HG03457 (cell line): ENCODE measurements at regions not wholly inside any gene's neighbourhood (a gene's known extent, or its start where the extent isn't known, plus 50 kb on each side); places are given as distances from the start of the nearest gene placed in this dataset.
"Not testable (repeated sequence)": the region's sequence is repeated elsewhere in the genome, so short reads cannot be mapped to it uniquely, and the experiment has no call there.

Experiments used
- ATAC-seq: cut with Tn5 transposase; IDR thresholded peaks from one replicate; pipeline ENCODE4 v1.9.1; 2021; ENCODE audit warnings: moderate number of reproducible peaks; ENCODE audit not compliant: unreplicated experiment

- no peak for ATAC-seq
Observed at GRCh38 chr2:122261911-122262310, 506.5 kb downstream of the TSN start.

- ATAC-seq = no peak
Observed at GRCh38 chr2:122263746-122264145, 508.3 kb downstream of the TSN start.

- no peak for ATAC-seq
Observed at GRCh38 chr2:122266636-122267035, 511.2 kb downstream of the TSN start.

- no peak for ATAC-seq
Observed at GRCh38 chr2:122267947-122268346, 512.5 kb downstream of the TSN start.

GRCh38 chr2:122273785-122274419 is 518.5 kb downstream of the TSN start:
- no peak for ATAC-seq

- no peak for ATAC-seq
Observed at GRCh38 chr2:122277956-122278355, 522.5 kb downstream of the TSN start.

- no peak for ATAC-seq
Observed at GRCh38 chr2:122300758-122301157, 545.3 kb downstream of the TSN start.

GRCh38 chr2:122307763-122308162 is 552.3 kb downstream of the TSN start:
- no peak for ATAC-seq

- ATAC-seq = no peak
Observed at GRCh38 chr2:122315306-122315705, 559.9 kb downstream of the TSN start.

GRCh38 chr2:122319539-122320132 is 564.2 kb downstream of the TSN start:
- ATAC-seq = no peak

GRCh38 chr2:122322815-122323214 is 567.4 kb downstream of the TSN start:
- no peak for ATAC-seq

- ATAC-seq = no peak
Observed at GRCh38 chr2:122323927-122324326, 568.5 kb downstream of the TSN start.

GRCh38 chr2:122326471-122326870 is 571.0 kb downstream of the TSN start:
- no peak for ATAC-seq

GRCh38 chr2:122328816-122329215 is 573.4 kb downstream of the TSN start:
- no peak for ATAC-seq

- no peak for ATAC-seq
Observed at GRCh38 chr2:122329278-122329677, 573.8 kb downstream of the TSN start.

GRCh38 chr2:122333932-122334331 is 578.5 kb downstream of the TSN start:
- no peak for ATAC-seq

- ATAC-seq = no peak
Observed at GRCh38 chr2:122338000-122338399, 582.5 kb downstream of the TSN start.

- ATAC-seq = peak; percentile 94
Observed at GRCh38 chr2:122340246-122340645, 584.8 kb downstream of the TSN start.

- ATAC-seq = peak; percentile 49
Observed at GRCh38 chr2:122341007-122341406, 585.6 kb downstream of the TSN start.

GRCh38 chr2:122352151-122352550 is 596.7 kb downstream of the TSN start:
- ATAC-seq = not testable (repeated sequence)

GRCh38 chr2:122357998-122358397 is 602.5 kb downstream of the TSN start:
- ATAC-seq = no peak

- no peak for ATAC-seq
Observed at GRCh38 chr2:122358729-122359128, 603.3 kb downstream of the TSN start.

- no peak for ATAC-seq
Observed at GRCh38 chr2:122363885-122364284, 608.4 kb downstream of the TSN start.
